GM04504 (cell line): ENCODE measurements at regions not wholly inside any gene's neighbourhood (a gene's known extent, or its start where the extent isn't known, plus 50 kb on each side); places are given as distances from the start of the nearest gene placed in this dataset.
"Not testable (repeated sequence)": the region's sequence is repeated elsewhere in the genome, so short reads cannot be mapped to it uniquely, and the experiment has no call there.

Experiments used
- DNase-seq: peaks from one replicate; pipeline ENCODE4 v3.0.0-alpha.2; 2012; ENCODE audit warnings: low read depth

DNA sequence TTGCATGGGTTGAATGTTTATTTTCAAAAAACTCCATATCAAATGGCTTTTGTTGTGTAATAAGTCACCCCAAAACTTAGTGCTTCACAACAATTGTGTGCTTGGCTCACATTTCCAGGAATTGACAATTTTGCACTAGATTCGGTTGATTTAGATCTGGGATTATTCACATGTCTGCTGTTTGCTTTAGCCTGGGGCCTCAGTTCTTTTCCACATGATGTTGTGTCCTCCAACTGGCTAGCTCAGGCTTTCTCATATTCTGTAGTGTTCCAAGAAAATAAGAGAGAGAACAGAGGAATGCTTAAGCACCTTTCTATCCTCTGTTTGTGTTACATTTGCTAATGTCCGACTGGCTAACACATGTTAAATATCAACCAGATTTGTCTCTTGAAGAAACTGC is 281.5 kb upstream of the ADGRL4 start:
- no peak for DNase-seq

DNA sequence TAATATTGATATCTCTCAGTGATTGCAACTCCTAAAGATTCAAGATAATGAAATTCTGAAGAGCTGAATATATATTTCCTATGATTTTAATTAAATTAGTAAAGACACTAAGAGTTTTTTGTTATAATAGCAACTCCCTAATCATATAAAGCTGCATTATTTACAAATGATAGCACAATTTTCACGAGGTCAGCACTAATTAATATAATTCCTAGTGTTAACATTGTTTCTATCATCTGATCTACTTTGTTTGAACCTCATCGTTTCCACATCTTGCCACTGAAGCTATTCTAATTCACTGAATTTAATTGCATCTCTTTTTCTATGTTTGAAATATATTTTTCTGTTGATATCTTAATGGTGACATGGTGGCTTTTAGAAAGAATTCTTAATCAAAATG is 279.1 kb upstream of the ADGRL4 start:
- DNase-seq = no peak

DNA sequence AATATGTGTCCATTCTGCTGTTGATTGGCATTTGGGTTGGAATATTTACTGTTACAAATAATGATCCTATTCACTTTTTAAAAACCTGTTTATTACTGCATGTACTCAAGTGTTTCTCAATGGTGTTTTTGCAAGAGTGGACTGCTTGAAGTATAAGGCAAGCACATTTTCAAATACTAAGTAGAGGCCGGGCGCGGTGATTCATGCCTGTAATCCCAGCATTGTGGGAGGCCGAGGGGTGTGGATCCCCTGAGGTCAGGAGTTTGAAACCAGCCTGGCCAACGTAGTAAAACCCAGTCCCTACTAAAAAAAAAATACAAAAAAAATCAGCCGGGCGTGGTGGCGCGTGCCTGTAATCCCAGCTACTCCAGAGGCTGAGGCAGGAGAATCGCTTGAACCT is 276.9 kb upstream of the ADGRL4 start:
- DNase-seq = no peak

DNA sequence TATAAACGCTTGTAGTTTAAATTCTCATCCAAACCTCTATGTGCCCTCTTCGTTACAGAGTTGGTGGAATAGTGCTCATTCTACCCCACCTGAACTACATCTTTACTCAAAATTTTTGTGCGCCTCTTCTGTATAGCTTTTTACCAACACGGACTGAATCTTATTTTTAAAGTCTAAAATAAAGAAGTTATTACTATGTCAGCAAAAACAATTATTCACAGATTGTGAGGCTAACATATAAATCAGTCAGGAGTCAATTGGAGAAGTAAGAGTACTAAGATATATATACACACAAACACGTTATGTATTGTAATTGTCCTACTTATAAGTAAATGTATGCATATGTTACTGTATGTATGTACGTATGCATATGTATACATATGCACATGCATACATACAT is 274.9 kb upstream of the ADGRL4 start:
- no peak for DNase-seq

DNA sequence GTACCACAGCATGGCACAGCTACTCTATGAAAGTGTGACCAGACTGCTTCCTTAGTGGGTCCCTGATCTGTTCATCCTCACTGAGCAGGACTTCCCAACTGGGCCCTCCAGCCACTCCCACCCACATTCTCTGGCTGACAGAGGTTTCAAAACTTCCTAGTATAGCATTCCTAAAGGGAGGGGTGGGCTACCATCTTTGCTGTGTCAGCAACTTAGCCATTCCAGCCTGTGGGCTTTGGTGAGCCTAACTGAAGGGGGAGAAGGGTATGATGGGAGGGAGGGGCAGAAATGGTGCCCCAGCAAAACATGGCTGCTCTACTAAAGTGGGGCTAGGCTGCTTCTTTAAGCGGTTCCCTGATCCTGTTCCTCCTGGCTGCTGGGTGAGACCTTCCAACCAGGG is 265.2 kb upstream of the ADGRL4 start:
- DNase-seq = no peak

DNA sequence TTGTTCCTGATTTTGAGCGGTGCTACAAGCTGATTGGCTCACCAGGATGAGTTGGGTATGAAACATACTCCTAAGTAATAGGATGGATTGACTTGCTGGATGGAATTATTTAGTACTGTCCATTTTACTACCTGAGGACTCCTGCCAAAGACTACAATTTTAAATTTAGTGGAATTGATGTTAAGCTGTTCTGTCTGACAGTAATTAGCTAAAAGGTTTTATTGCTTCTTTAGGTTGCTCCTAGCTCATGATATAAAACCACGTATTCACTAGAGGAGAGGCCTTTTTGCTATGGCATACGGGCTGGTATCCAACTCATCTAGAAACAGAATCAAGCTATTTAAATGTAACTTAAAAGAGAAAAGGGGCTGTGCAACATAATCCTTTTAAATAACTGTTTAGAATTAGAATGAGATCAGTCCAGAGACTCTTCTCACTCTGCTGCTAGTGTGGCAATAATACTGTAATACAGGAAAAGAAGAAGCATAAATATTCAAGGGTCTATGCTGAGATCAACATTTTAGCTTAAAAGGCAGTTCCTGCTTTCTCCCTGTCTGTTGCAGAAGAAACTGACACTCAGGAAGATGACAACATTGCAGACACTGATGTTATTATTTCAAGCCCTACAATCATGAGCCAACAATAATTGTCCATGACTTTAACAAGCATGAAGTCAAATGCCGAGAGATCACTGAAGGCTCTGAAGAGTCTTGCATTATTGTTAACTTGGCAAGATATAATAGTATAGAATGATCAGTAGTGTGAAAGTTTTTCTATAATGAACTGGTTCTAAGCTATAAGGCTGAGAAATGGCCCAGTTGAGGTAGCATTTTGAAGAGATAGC is 258.7 kb upstream of the ADGRL4 start:
- no peak for DNase-seq

DNA sequence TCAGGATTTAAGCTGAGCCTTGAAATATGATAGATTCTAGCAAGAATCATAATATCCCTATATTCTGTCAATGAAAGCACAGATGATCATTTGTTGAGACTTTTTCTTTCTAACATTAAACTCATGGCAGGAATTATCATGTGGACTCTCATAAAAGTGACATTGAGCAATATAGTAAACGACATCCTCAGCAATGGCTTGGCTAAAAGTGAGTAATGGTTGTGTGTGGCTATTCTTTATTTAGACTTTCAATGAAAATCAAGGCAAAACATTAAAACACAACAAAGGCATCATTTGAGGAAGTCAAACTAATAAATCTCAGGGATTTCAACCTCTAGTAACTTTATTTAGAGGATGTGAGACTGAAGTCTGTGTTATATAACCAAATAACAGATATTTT is 257.8 kb upstream of the ADGRL4 start:
- DNase-seq = no peak

DNA sequence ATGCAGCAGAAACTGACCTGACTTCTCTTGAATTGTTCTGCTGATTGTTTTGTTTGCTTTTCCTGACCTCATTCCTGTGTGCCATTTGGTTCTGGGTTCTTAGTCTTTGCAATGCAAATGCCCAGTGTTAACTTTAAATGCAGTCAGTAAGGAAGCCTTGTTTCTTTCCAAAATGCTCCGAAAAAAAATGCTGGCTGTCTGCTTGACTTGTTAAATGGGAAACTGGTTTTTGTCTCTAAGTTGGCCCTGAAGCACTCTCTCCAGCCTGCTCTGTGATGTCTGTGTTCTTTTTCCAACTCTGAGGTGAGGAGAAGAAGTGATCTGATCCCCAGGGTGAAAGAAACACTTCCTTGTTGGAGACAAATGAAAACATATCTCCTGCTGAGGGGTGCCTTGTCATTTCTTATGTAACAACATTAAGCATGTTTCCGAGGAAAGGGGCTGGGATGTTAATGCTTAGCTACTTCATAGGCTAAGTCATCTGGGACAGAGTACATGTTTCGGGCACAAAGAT is 256.3 kb upstream of the ADGRL4 start:
- DNase-seq = no peak

DNA sequence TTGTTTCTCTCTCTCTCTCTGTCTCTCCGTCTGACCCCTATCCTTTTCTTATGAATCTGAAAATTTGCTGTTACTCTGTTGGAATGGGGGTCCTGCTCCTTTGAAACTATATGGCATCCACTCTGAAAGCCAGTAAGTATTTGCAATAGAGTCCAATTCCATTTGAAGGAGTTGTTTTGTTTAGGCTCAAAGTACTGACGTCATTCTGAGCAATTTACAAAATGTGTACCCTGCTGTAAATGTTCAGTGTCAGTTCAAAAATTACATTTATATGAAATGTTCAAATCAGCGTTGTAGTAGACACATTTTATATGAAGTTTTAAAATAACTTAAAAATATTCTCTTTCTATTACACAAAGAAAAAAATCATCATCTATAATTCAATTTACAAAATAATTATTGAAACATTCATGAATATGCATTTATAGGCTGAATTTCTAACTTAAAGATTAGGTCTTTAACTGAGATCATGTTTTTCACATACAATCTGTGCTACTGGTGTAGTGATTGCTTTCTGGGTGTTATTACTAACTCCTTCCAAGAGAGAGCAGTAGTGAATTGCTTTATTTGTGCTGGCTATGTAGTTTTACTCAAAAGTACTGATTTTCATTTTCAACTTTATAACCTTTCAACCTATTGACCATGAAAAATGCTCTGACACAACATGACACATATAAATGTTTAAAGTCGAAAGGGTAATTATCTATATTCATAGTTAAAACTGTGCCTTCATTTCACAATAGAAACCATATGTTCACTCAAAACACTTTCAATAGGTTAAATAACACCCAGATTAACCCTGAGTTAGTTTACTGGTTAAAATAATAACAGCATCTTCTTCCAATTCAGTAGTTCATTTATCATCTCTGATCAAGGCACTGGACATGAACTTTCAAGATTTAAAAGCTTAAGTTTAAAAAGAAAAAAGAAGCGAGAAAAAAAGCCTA is 253.1 kb upstream of the ADGRL4 start:
- peak; percentile 34 for DNase-seq

DNA sequence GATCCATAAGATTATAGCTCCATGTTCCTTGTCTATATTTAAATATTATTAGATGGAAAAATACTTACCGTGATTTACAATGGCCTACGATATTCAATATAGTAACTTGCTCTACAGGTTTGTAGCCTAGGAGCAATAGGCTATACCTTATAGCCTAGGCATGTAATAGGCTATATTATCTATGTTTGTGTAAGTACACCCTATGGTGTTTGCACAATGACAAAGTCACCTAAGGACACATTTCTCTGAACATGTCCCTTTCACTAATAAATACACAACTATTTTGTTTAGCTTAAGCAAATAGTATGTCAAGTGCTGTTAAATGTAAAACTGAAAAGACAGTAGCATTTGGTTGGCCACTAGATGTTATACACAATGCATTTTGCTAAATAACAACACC is 248.9 kb upstream of the ADGRL4 start:
- no peak for DNase-seq

DNA sequence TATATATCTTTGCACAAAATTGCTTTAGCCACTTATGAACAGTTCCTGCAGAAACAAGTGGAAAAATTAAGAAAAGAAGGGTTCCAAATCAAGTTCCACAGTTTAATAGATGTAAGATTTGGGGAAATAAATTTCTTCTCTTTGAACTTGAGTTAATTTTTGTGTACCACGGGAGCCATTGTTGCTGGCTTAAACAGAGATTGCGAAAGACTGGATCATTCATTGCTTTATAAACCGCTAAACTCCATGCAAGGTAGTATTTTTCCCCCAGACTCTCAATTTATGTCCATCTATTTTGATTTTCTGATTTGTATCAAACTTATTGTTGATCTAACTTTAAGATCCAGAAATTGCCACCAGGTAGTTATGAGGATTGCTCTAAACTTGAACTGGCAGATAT is 246.1 kb upstream of the ADGRL4 start:
- no peak for DNase-seq

DNA sequence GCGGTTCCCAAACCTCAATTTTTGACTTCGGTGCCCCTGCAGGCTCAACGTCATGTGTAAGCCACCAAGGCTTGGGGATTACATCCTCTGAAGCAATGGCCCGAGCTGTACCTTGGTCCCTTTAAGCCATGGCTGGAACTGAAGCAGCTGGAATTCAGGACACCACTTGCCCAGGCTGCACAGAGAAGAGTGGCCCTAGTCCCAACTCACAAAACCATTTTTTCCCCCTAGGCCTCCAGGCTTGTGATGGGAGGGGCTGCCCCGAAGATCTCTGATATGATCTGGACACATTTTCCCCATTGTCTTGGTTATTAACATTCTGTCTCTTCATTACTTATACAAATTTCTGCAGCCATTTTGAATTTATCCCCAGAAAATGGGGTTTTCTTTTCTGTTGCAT is 233.3 kb upstream of the ADGRL4 start:
- DNase-seq = no peak

DNA sequence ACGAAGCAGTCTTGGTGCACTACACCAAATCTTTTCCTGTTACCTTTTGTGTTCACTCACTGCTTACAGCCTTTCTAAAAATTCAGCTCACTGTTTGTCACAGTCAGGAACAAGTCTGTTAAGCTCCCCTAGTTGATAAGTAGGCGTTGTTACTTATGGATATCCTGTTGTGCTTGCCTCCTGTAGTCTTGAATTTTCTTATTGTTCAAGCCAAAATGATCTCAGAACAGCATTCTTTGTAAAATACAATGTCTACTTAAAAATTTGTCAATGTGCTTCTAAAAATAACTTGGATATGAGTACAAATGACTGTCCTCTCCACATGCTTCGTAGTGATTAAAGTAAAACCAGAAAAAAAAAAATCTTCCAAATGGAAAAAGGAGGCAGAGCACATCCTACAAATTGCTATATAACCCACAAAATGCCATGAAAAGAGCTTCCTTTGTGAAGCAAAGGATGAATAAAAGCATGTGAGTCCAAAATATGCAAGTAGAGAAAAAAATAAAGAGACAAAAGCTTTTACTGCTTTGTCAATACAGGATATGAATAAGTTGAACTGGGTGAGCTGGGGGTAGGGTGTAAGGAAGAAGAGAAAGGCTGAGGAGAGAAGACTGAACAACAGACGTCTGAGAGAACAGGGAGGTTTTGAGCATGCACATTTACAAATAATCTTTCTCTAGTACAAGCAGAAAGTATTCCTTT is 228.9 kb upstream of the ADGRL4 start:
- no peak for DNase-seq

DNA sequence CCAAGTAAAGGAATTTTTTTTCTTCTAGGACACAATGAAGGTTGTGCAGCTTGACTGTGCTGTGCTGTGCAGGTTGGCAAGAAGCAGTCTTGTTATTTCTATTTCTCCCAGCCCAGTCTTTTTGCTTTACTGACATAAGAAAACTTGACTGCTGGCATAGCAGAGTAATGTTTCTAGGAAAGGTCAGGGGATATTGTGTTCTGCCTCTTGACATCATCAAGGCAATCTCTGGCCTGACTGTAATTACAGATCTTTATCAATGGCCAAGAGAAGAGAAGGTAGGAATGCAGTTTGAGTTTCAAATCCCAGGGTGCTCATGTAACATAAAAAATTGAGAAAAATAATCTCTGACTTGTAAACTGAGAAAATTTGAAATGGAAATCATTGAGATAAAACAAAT is 226.3 kb upstream of the ADGRL4 start:
- no peak for DNase-seq

DNA sequence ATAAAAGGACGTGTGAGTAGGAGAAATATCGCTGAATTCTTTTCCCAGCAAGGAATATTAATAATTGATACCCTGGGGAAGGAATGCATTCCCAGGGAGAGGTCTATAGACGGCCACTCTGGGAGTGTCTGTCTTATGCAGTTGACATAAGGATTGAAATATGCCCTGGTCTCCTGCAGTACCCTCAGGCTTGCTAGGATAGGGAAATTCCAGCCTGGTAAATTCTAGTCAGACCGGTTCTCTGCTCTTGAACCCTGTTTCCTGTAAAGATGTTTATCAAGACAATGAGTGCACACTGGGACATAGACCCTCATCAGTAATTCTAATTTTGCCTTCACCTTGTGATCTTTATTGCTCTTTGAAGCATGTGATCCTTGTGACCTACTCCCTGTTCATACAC is 224.2 kb upstream of the ADGRL4 start:
- DNase-seq = not testable (repeated sequence)

DNA sequence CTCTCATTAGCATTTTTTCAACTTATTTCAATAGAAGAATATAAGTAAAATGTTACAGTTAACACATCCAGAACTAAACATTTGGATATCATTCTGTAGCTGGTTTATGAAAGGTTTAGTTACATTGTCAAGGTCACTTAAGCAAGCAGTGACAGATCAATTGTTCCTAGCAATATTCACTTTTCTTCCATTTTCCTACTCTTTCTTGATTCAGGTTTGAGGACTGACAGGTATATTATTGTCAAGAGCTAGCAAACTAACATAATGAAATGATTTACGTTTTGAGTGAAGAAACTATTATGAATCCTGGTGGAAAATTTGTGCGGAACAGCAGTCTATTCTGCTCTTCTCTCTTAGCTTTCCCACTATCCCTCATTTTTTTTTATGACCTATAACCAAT is 220.4 kb upstream of the ADGRL4 start:
- no peak for DNase-seq

DNA sequence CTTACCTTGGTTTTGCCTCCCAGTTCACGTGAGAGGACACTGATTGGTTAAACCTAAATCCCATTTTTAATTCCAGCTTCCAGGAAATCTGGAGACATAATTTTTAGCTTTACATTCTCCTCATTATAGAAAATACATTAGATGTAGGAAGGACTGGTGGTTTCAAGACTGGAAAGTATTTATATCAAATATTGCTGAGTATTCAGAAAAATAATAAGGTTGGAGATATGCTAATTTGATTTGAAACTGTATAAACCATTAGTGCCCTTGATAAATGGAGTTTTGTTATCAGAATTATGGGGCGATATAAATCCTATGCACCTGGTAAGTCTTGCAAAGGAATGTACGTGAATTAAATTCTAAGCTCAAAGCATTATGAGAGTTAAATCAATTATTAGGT is 218.0 kb upstream of the ADGRL4 start:
- no peak for DNase-seq

DNA sequence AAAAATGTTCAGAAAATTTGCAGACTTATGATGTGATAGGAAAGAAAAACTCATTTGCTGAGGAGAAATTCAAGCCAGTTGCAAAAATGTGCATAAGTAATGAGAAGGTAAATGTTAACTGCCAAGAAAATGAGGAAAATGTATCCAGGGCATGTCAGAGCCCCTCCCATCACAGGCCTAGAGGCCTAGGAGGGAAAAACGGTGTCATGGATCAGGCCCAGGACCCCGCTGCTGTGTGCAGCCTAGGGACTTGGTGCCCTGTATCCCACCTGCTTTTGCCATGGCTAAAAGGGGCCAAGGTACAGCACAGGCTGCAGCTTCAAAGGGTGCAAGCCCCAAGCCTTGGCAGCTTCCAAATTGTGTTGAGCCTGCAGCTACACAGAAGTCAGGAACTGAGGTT is 214.0 kb upstream of the ADGRL4 start:
- DNase-seq = no peak

DNA sequence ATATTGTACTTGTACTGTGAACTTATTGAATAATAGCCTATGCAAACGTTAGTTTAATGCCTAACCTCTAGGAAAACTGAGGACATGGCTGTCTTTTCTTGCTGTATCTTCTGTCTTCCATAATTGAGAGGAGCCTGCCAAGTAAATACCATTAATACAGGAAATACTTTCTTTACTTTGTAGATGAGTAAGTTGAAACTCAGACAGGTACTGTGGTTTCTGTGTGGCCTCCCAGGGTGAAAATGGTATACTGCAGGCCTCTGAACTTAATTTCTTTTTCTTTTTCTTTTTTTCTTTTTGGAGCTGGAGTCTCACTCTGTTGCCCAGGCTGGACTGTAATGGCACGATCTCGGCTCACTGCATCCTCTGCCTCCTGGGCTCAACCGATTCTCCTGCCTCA is 208.8 kb upstream of the ADGRL4 start:
- DNase-seq = no peak

DNA sequence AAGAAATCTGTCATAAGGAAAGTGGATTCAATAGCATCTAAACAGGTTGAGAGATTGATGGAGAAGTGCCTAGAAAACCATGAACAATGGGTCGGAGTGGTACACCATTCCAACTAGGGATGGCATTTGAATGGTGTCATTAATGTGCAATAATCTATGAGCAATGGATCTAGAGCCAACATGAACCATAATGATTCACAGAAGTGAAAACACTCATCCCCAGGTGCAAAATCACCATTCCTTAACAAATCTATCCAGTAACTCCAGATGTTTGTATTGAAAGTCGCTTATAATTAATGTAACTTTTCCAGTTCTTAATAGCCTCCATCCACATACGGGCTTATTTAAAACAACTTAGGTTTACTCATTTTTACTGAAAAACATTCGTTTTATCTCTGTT is 201.3 kb upstream of the ADGRL4 start:
- DNase-seq = no peak

DNA sequence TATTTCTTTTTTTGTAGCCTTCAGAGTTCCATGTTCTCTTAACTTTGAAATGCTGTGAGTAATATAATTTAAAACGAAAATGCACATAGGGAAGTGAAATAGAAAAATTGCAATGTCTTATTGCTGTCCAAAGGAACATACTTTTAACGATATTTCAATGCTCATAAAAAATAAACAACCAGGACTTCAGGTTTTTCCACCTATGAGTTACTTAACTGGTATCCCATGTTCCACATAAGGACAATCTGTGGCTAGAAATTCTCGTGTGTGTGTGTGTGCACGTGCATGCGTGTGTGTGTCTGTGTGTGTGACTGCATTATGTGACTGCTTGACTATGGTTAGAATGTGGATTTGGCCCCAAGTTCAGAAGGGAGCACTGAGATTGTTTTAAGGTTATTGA is 200.8 kb upstream of the ADGRL4 start:
- no peak for DNase-seq

DNA sequence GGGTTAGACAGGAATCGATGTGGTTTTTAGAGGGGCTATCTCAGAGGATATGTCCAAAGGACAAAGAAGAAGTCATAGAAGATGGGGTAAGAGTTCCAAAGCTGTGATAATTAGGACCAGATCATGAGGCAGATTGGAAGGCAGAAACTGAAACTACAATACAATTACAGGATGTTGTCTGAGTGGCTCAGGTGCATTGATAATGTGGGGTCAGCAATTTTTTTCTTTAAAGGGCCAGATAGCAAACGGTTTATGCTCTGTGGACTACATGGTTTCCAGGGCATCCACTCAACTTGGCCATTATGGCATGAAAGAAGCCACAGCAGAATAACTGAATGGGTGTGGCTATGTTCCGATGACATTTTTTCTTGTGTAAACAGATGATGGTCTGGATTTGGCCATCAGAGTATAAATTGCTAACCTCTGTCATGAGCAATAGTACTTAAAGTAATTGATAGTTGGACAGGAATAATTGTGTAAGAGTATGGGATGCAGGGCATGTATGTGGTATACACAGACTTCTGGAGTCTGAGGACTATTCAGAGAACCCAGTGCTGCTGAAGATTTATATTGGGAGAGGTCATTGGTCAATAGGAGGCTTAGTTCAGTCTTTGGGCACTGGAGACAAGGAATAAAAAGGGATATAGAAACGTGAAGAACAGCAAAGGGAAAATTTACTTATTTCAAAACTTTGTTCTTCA is 198.4 kb upstream of the ADGRL4 start:
- no peak for DNase-seq
